HCT116 (cell line): ENCODE measurements at regions not wholly inside any gene's neighbourhood (a gene's known extent, or its start where the extent isn't known, plus 50 kb on each side); places are given as distances from the start of the nearest gene placed in this dataset.

Experiments
- ATAC-seq: fragments of 200-7000 bp; cut with Tn5 transposase; 2 replicates; pipeline ENCODE4 v1.9.1; 2020; ENCODE audit warnings: mild to moderate bottlenecking, moderate library complexity
- BruUV-seq: library from RNA; stranded (reverse); fragments of 400-500 nt; replicated peaks from 2 replicates; lab custom pipeline; 2021; lab: Mats Ljungman, UMichigan
- CTCF ChIA-PET: fragments of 300-600 bp; sonication (Branson Sonifier 250); formaldehyde crosslinking; loops from one replicate; lab custom pipeline; 2021; ENCODE audit warnings: antibody characterized with exemption; lab: Charles Lee
- POLR2A ChIA-PET: fragments of 300-600, 350-600 bp; sonication (Branson Sonifier 250); formaldehyde crosslinking; loops from one replicate; lab custom pipeline; 2021; ENCODE audit warnings: antibody characterized with exemption; lab: Charles Lee
- RAD21 ChIA-PET, 2 experiments: fragments of 300-600 bp; sonication (Branson Sonifier 250); formaldehyde crosslinking; loops; one replicate each; lab custom pipeline; 2023; ENCODE audit warnings: low total read pairs in 2 of 2; ENCODE audit not compliant: uncharacterized antibody in 2 of 2, unreplicated experiment in 2 of 2, low non-redundant PET in 1 of 2; lab: Charles Lee
- DNase-seq: peaks from one replicate; pipeline ENCODE4 v3.0.0-alpha.2; 2010; ENCODE audit warnings: low read depth, low spot score
- H2AFZ ChIP-seq: fragments of 200-600 bp; shearing (Covaris generic), sonication (generic); 2 replicates; pipeline ENCODE4 v1.6.1; 2017; ENCODE audit warnings: low read depth, mixed run types, mixed read lengths, antibody characterized with exemption, low read length; ENCODE audit not compliant: poor library complexity, severe bottlenecking
- H3K27ac ChIP-seq: 2 replicates; pipeline ENCODE4 v1.5.1; 2012; ENCODE audit warnings: low read depth, low read length
- H3K27me3 ChIP-seq: fragments of 200-600 bp; sonication (generic); 2 replicates; pipeline ENCODE4 v1.6.1; 2016; ENCODE audit warnings: mixed run types, low read length, mixed read lengths; ENCODE audit not compliant: insufficient read depth
- H3K36me3 ChIP-seq, 2 experiments: fragments of 200-500 bp in 1 of 2; fragments of 200-600 bp in 1 of 2; sonication (Bioruptor generic) in 1 of 2; sonication (generic) in 1 of 2; 2 replicates each; pipeline versions ENCODE4 v1.5.1 to v1.6.1; 2014 to 2016; ENCODE audit warnings: low read length in 2 of 2, inconsistent platforms in 1 of 2, mixed read lengths in 1 of 2, mixed run types in 1 of 2; ENCODE audit not compliant: insufficient read depth in 2 of 2, control insufficient read depth in 1 of 2
- H3K4me1 ChIP-seq, 2 experiments: fragments of 200-600 bp in 1 of 2; sonication (generic) in 1 of 2; 2 replicates each; pipeline versions ENCODE4 v1.5.1 to v1.6.1; 2012 to 2017; ENCODE audit warnings: low read length in 2 of 2, inconsistent platforms in 1 of 2, mild to moderate bottlenecking in 1 of 2, mixed read lengths in 1 of 2, mixed run types in 1 of 2, moderate library complexity in 1 of 2; ENCODE audit not compliant: insufficient read depth in 2 of 2, control insufficient read depth in 1 of 2
- H3K4me2 ChIP-seq: fragments of 200-600 bp; sonication (generic); 2 replicates; pipeline ENCODE4 v1.6.1; 2017; ENCODE audit warnings: mixed run types, low read length, mixed read lengths
- H3K4me3 ChIP-seq, 2 experiments: fragments of 200-600 bp in 1 of 2; sonication (generic) in 1 of 2; replicated peaks in 1 of 2; 2 replicates each; pipeline ENCODE4 v1.5.1; 2011 to 2016; ENCODE audit warnings: low read length in 2 of 2, control low read depth in 1 of 2, low read depth in 1 of 2, mild to moderate bottlenecking in 1 of 2, mixed read lengths in 1 of 2, mixed run types in 1 of 2
- H3K79me2 ChIP-seq: fragments of 200-600 bp; sonication (generic); 2 replicates; pipeline ENCODE4 v1.6.1; 2017; ENCODE audit warnings: mild to moderate bottlenecking, mixed run types, low read length, moderate library complexity, mixed read lengths; ENCODE audit not compliant: insufficient read depth
- H3K9ac ChIP-seq: fragments of 200-600 bp; sonication (generic); 2 replicates; pipeline ENCODE4 v1.6.1; 2016; ENCODE audit warnings: low read length, mixed read lengths
- H3K9me2 ChIP-seq: fragments of 200-600 bp; sonication (generic), shearing (Covaris generic); 2 replicates; pipeline ENCODE4 v1.6.1; 2017; ENCODE audit warnings: mixed run types, mild to moderate bottlenecking, moderate library complexity; ENCODE audit not compliant: insufficient read depth
- H3K9me3 ChIP-seq, 2 experiments: fragments of 200-500 bp in 1 of 2; fragments of 200-600 bp in 1 of 2; sonication (Bioruptor generic) in 1 of 2; sonication (generic) in 1 of 2; 2 replicates each; pipeline ENCODE4 v1.6.1; 2014 to 2017; ENCODE audit warnings: low read length in 2 of 2, mixed read lengths in 2 of 2, inconsistent platforms in 1 of 2, low read depth in 1 of 2, mild to moderate bottlenecking in 1 of 2, mixed run types in 1 of 2, moderate library complexity in 1 of 2; ENCODE audit not compliant: control insufficient read depth in 1 of 2, insufficient read depth in 1 of 2
- H4K20me1 ChIP-seq: fragments of 200-600 bp; sonication (generic), shearing (Covaris generic); 2 replicates; pipeline ENCODE4 v1.6.1; 2017; ENCODE audit warnings: mixed run types, mild to moderate bottlenecking, moderate library complexity; ENCODE audit not compliant: insufficient read depth
- ATF3 ChIP-seq: IDR thresholded peaks from 2 replicates; pipeline ENCODE4 v1.6.1; 2012
- CBX3 ChIP-seq: IDR thresholded peaks from 2 replicates; pipeline ENCODE4 v1.6.1; 2012; ENCODE audit warnings: low read depth
- CEBPB ChIP-seq: IDR thresholded peaks from 2 replicates; pipeline ENCODE4 v1.6.1; 2012; ENCODE audit warnings: low read depth
- CTCF ChIP-seq, 3 experiments: fragments of 200-600 bp in 1 of 3; sonication (generic) in 1 of 3; IDR thresholded peaks in 2 of 3; conservative IDR thresholded peaks in 1 of 3; 2 replicates each; pipeline ENCODE4 v1.5.1; 2012 to 2017; ENCODE audit warnings: low read depth in 2 of 3, low read length in 2 of 3, antibody characterized with exemption in 1 of 3, borderline replicate concordance in 1 of 3, control low read depth in 1 of 3, mild to moderate bottlenecking in 1 of 3, mixed read lengths in 1 of 3, mixed run types in 1 of 3, moderate library complexity in 1 of 3; ENCODE audit not compliant: insufficient read depth in 1 of 3
- EGR1 ChIP-seq: IDR thresholded peaks from 2 replicates; pipeline ENCODE4 v1.6.1; 2012; ENCODE audit warnings: low read depth
- EZH2 ChIP-seq: fragments of 200-600 bp; sonication (generic); IDR thresholded peaks from 2 replicates; pipeline ENCODE4 v1.6.1; 2017; ENCODE audit warnings: antibody characterized with exemption, mixed run types
- EZH2phosphoT487 ChIP-seq: fragments of 200-600 bp; IDR thresholded peaks from 2 replicates; pipeline ENCODE4 v1.6.1; 2018; ENCODE audit warnings: antibody characterized with exemption, borderline replicate concordance
- FOSL1 ChIP-seq: IDR thresholded peaks from 2 replicates; pipeline ENCODE4 v1.6.1; 2012; ENCODE audit warnings: low read depth
- MAX ChIP-seq: IDR thresholded peaks from 2 replicates; pipeline ENCODE4 v1.6.1; 2012
- POLR2A ChIP-seq: IDR thresholded peaks from 2 replicates; pipeline ENCODE4 v1.7.0; 2011; ENCODE audit warnings: borderline replicate concordance; ENCODE audit not compliant: insufficient read depth, insufficient read length; ENCODE audit errors: extremely low read depth
- RAD21 ChIP-seq: IDR thresholded peaks from 2 replicates; pipeline ENCODE4 v1.6.1; 2012; ENCODE audit warnings: low read depth, mild to moderate bottlenecking
- REST ChIP-seq: IDR thresholded peaks from 2 replicates; pipeline ENCODE4 v1.6.1; 2012; ENCODE audit warnings: low read depth
- YY1 ChIP-seq: IDR thresholded peaks from 2 replicates; pipeline ENCODE4 v1.6.1; 2011; ENCODE audit warnings: low read length, low read depth, moderate library complexity, mild to moderate bottlenecking; ENCODE audit not compliant: insufficient replicate concordance; ENCODE audit errors: extremely low read depth
- ZBTB33 ChIP-seq: IDR thresholded peaks from 2 replicates; pipeline ENCODE4 v1.6.1; 2011; ENCODE audit warnings: mild to moderate bottlenecking, low read length, moderate library complexity; ENCODE audit not compliant: insufficient replicate concordance; ENCODE audit errors: extremely low read depth
- ZFX ChIP-seq: fragments of 450-650 bp; IDR thresholded peaks from 2 replicates; pipeline ENCODE4 v1.6.1; 2017
- ZNF274 ChIP-seq: fragments of 200-500 bp; sonication (Bioruptor generic); IDR thresholded peaks from 2 replicates; pipeline ENCODE4 v1.6.1; 2014; ENCODE audit warnings: mild to moderate bottlenecking, low read depth, low read length, inconsistent platforms
- intact Hi-C: fragments of 100-400 bp; cut with micrococcal nuclease; formaldehyde crosslinking; loops from 2 replicates; pipeline ENCODE4 v1.10.0; 2022

GRCh38 chr2:176743671-176744070, 468.9 kb upstream of the HNRNPA3 start:
- Histone ChIP-seq H3K4me2 (no peak overlapping the region), H4K20me1 (no peaks in the 10 kb centered on the region), H3K4me3 (no peak overlapping the region), H3K9me2 (no peaks in the 10 kb centered on the region), H3K9me3 (no peaks in the 10 kb centered on the region), H3K79me2 (no peaks in the 10 kb centered on the region)
- ChIA-PET RAD21 (no interaction called here), POLR2A (no interaction called here)
- intact Hi-C loops = no loop called here
- TF ChIP-seq ZNF274 (no peak), FOSL1 (no peak), ATF3 (no peak), RAD21 (no peak), CTCF (IDR thresholded peaks at IDR 0.05 in 2 of 3, conservative IDR thresholded peaks at IDR 0.05 in 1 of 3; ENCODE audit: borderline replicate concordance in 1 of 3, insufficient read depth in 1 of 3, low read depth in 2 of 3, low read length in 2 of 3) (no peak), ZFX (no peak), POLR2A (no peak), EZH2 (no peak), MAX (no peak), REST (no peak), CEBPB (no peak), EGR1 (no peak), EZH2phosphoT487 (no peak), YY1 (no peak), ZBTB33 (no peak), CBX3 (no peak)
- TF ChIP-seq, all 23 proteins: peak for 0
- Histone ChIP-seq H3K4me1 (no peaks in the 10 kb centered on the region), H3K9ac (no peak overlapping the region), H2AFZ (no peak overlapping the region), H3K27me3 (peaks cover 33% of the 10 kb centered on the region), H3K36me3 (no peaks in the 10 kb centered on the region), H3K27ac (no peak overlapping the region)
- BruUV-seq = no TSS peak
- DNase-seq = no peak
- CTCF ChIA-PET = no interaction called here
- no peak for ATAC-seq
